Kidney (tissue), 13 donors: ENCODE measurements at regions not wholly inside any gene's neighbourhood (a gene's known extent, or its start where the extent isn't known, plus 50 kb on each side); places are given as distances from the start of the nearest gene placed in this dataset.

ENCODE experiments used
- DNase-seq, 5 donors: peaks; one replicate each; pipeline ENCODE4 v3.0.0-alpha.2; 2013 to 2020
- FAIRE-seq: peaks from 2 replicates; lab custom pipeline; 2012; peaks lifted over from hg19 to GRCh38; lab: Jason Lieb, UNC
- H3K27ac ChIP-seq, 2 donors: one replicate each; pipeline ENCODE4 v1.7.0; 2013; ENCODE audit warnings: low read depth in 2 of 2, low read length in 2 of 2, inconsistent platforms in 1 of 2
- H3K27me3 ChIP-seq: one replicate; pipeline ENCODE4 v1.7.1; 2013; ENCODE audit warnings: low read length, inconsistent platforms; ENCODE audit not compliant: control insufficient read depth, insufficient read depth
- H3K36me3 ChIP-seq, 3 donors: one replicate each; pipeline versions ENCODE4 v1.7.0 to v1.7.1; 2013; ENCODE audit warnings: low read length in 3 of 3, control low read depth in 1 of 3, inconsistent platforms in 1 of 3; ENCODE audit not compliant: insufficient read depth in 3 of 3, control insufficient read depth in 2 of 3
- H3K4me1 ChIP-seq, 3 donors: one replicate each; pipeline versions ENCODE4 v1.7.0 to v1.7.1; 2013; ENCODE audit warnings: low read length in 3 of 3, inconsistent platforms in 1 of 3, low read depth in 1 of 3; ENCODE audit not compliant: control insufficient read depth in 2 of 3, insufficient read depth in 2 of 3
- H3K4me3 ChIP-seq, 3 donors: one replicate each; pipeline versions ENCODE4 v1.7.0 to v1.8.1; 2013; ENCODE audit warnings: low read length in 3 of 3, control low read depth in 1 of 3, inconsistent platforms in 1 of 3
- H3K9ac ChIP-seq, 3 donors: one replicate each; pipeline versions ENCODE4 v1.7.0 to v1.7.1; 2013; ENCODE audit warnings: low read length in 3 of 3, control low read depth in 1 of 3, inconsistent platforms in 1 of 3
- H3K9me3 ChIP-seq, 3 donors: one replicate each; pipeline versions ENCODE4 v1.7.0 to v1.7.1; 2013; ENCODE audit warnings: low read length in 3 of 3, control low read depth in 1 of 3, inconsistent platforms in 1 of 3; ENCODE audit not compliant: control insufficient read depth in 2 of 3, insufficient read depth in 1 of 3
- CTCF ChIP-seq: IDR thresholded peaks from 3 replicates; pipeline ENCODE4 v1.5.1; 2012; ENCODE audit warnings: mild to moderate bottlenecking, moderate library complexity, borderline replicate concordance; ENCODE audit not compliant: insufficient read depth; ENCODE audit errors: extremely low read depth
- intact Hi-C: fragments of 100-400 bp; cut with DNase I; formaldehyde crosslinking; loops from one replicate; pipeline ENCODE4 v1.11.1; 2022
- donor health status: control.
- donor health status: control.
- donor health status: control.
- donor health status: control.
- donor health status: control.
- donor health status: DM: yes; HTN: yes; CAD: no.
- donor health status: Normal renal cell carcinoma (clear cell type).

GRCh38 chr11:26134481-26135355 lies 197.2 kb upstream of the ANO3 start:
- no peak overlapping the region for H3K27ac ChIP-seq
- TF ChIP-seq CTCF = peak; percentile 46
- intact Hi-C loops = no loop called here
- H3K4me1 ChIP-seq = no peaks in the 10 kb centered on the region
- FAIRE-seq = no peak
- H3K27me3 ChIP-seq = no peaks in the 10 kb centered on the region
- no peak overlapping the region for H3K4me3 ChIP-seq
- DNase-seq = peak in 3 of 5 donors; percentile 31 to 69 (median 64)
- no peaks in the 10 kb centered on the region for H3K9me3 ChIP-seq
- H3K9ac ChIP-seq = no peak overlapping the region
- no peaks in the 10 kb centered on the region for H3K36me3 ChIP-seq

- no peak overlapping the region for H3K27ac ChIP-seq
- no peak overlapping the region for H3K4me3 ChIP-seq
- intact Hi-C loops = no loop called here
- no peaks in the 10 kb centered on the region for H3K27me3 ChIP-seq
- H3K4me1 ChIP-seq = no peaks in the 10 kb centered on the region
- no peaks in the 10 kb centered on the region for H3K9me3 ChIP-seq
- no peaks in the 10 kb centered on the region for H3K36me3 ChIP-seq
- DNase-seq (no peak), FAIRE-seq (no peak)
- H3K9ac ChIP-seq = no peak overlapping the region
- TF ChIP-seq CTCF = no peak
Observed at GRCh38 chr11:26137651-26138050, 194.3 kb upstream of the ANO3 start.

GRCh38 chr11:26142891-26143290 lies 189.0 kb upstream of the ANO3 start:
- TF ChIP-seq CTCF = no peak
- FAIRE-seq = no peak
- Histone ChIP-seq H3K9me3 (no peaks in the 10 kb centered on the region), H3K27ac (no peak overlapping the region), H3K4me3 (no peak overlapping the region), H3K36me3 (no peaks in the 10 kb centered on the region), H3K27me3 (no peaks in the 10 kb centered on the region), H3K4me1 (no peaks in the 10 kb centered on the region), H3K9ac (no peak overlapping the region)
- intact Hi-C loops = no loop called here
- DNase-seq = no peak
